ENCODE measurements at regions not wholly inside any gene's neighbourhood (a gene's known extent, or its start where the extent isn't known, plus 50 kb on each side); places are given as distances from the start of the nearest gene placed in this dataset.
"Not testable (repeated sequence)": the region's sequence is repeated elsewhere in the genome, so short reads cannot be mapped to it uniquely, and the experiment has no call there.

GRCh38 chr14:23750357-23750756 lies 114.2 kb downstream of the DHRS2 start:
- ATAC-seq (ENCODE audit: low read depth) (no peak), DNase-seq (no peak)
- Mint-ChIP-seq H3K9me3 (no peaks in the 10 kb centered on the region), H3K27me3 (peaks cover 8% of the 10 kb centered on the region), H3K4me1 (no peaks in the 10 kb centered on the region), H3K4me3 (no peak overlapping the region), H3K36me3 (ENCODE audit: low read depth) (no peaks in the 10 kb centered on the region), H3K27ac (no peak overlapping the region)
- no peak for TF ChIP-seq CTCF (IDR thresholded peaks at IDR 0.05)
- intact Hi-C loops (cut with micrococcal nuclease) = no loop called here
- POLR2A ChIA-PET = no interaction called here
- CTCF ChIA-PET = no interaction called here

GRCh38 chr14:23751616-23752015 lies 115.5 kb downstream of the DHRS2 start:
- CTCF ChIA-PET = no interaction called here
- ATAC-seq (ENCODE audit: low read depth) (no peak), DNase-seq (no peak)
- intact Hi-C loops (cut with micrococcal nuclease) = no loop called here
- H3K36me3 Mint-ChIP-seq (ENCODE audit: low read depth) = no peaks in the 10 kb centered on the region
- no peak overlapping the region for H3K27ac Mint-ChIP-seq
- peaks cover 10% of the 10 kb centered on the region for H3K27me3 Mint-ChIP-seq
- POLR2A ChIA-PET = no interaction called here
- H3K4me1 Mint-ChIP-seq = no peaks in the 10 kb centered on the region
- no peaks in the 10 kb centered on the region for H3K9me3 Mint-ChIP-seq
- no peak overlapping the region for H3K4me3 Mint-ChIP-seq
- no peak for TF ChIP-seq CTCF (IDR thresholded peaks at IDR 0.05)

GRCh38 chr14:23763394-23763793 lies 127.2 kb downstream of the DHRS2 start:
- Mint-ChIP-seq H3K9me3 (peaks cover 3% of the 10 kb centered on the region), H3K4me3 (no peak overlapping the region), H3K27ac (no peak overlapping the region), H3K4me1 (no peaks in the 10 kb centered on the region), H3K36me3 (ENCODE audit: low read depth) (no peaks in the 10 kb centered on the region), H3K27me3 (peaks cover 12% of the 10 kb centered on the region)
- no peak for DNase-seq
- intact Hi-C loops (cut with micrococcal nuclease) = no loop called here
- TF ChIP-seq CTCF (IDR thresholded peaks at IDR 0.05) = no peak
- no peak for ATAC-seq (ENCODE audit: low read depth)
- POLR2A ChIA-PET = no interaction called here
- CTCF ChIA-PET = no interaction called here

- H3K27me3 Mint-ChIP-seq = peaks cover 10% of the 10 kb centered on the region
- POLR2A ChIA-PET = no interaction called here
These were observed 130.7 kb downstream of the DHRS2 start for GRCh38 chr14:23766737-23767401.

GRCh38 chr14:23769221-23769728 lies 133.1 kb downstream of the DHRS2 start:
- H3K27me3 Mint-ChIP-seq = peaks cover 14% of the 10 kb centered on the region
- intact Hi-C loops (cut with micrococcal nuclease); CTCF ChIA-PET: not testable (repeated sequence)

More at GRCh38 chr14:23766737-23767401, 130.7 kb downstream of the DHRS2 start:
- TF ChIP-seq CTCF (IDR thresholded peaks at IDR 0.05) = no peak
- no peak for ATAC-seq (ENCODE audit: low read depth)
- Mint-ChIP-seq H3K9me3 (no peaks in the 10 kb centered on the region), H3K36me3 (ENCODE audit: low read depth) (no peaks in the 10 kb centered on the region), H3K27ac (no peak overlapping the region), H3K4me1 (no peaks in the 10 kb centered on the region), H3K4me3 (no peak overlapping the region)
- CTCF ChIA-PET = no interaction called here
- no peak for DNase-seq
- intact Hi-C loops (cut with micrococcal nuclease) = no loop called here

GRCh38 chr14:23773981-23774380 lies 137.8 kb downstream of the DHRS2 start:
- no peak for DNase-seq
- TF ChIP-seq CTCF (IDR thresholded peaks at IDR 0.05) = no peak
- H3K27ac Mint-ChIP-seq = no peak overlapping the region
- no peak overlapping the region for H3K4me3 Mint-ChIP-seq
- ChIA-PET POLR2A (no interaction called here), CTCF (no interaction called here)
- H3K9me3 Mint-ChIP-seq = no peaks in the 10 kb centered on the region
- intact Hi-C loops (cut with micrococcal nuclease) = no loop called here
- H3K36me3 Mint-ChIP-seq (ENCODE audit: low read depth) = no peaks in the 10 kb centered on the region
- H3K4me1 Mint-ChIP-seq = no peaks in the 10 kb centered on the region
- peaks cover 12% of the 10 kb centered on the region for H3K27me3 Mint-ChIP-seq
- ATAC-seq (ENCODE audit: low read depth) = no peak

More at GRCh38 chr14:23769221-23769728, 133.1 kb downstream of the DHRS2 start:
- H3K36me3 Mint-ChIP-seq (ENCODE audit: low read depth); DNase-seq; ATAC-seq (ENCODE audit: low read depth); POLR2A ChIA-PET; H3K4me1 Mint-ChIP-seq; H3K27ac Mint-ChIP-seq; H3K4me3 Mint-ChIP-seq; H3K9me3 Mint-ChIP-seq: not testable (repeated sequence)

Data from activated B cell treated with CpG ODN at 0.5 μM for 24 hours (primary cell).